MCF 10A (cell line): ENCODE measurements at regions not wholly inside any gene's neighbourhood (a gene's known extent, or its start where the extent isn't known, plus 50 kb on each side); places are given as distances from the start of the nearest gene placed in this dataset.

Source experiments
- BruUV-seq: library from RNA; stranded (reverse); fragments of 400-500 nt; replicated peaks from 2 replicates; lab custom pipeline; 2021; lab: Mats Ljungman, UMichigan
- CTCF ChIA-PET: fragments of 300-600 bp; sonication (Branson Sonifier 250); formaldehyde crosslinking; extraction: SDS; loops from one replicate; lab custom pipeline; 2021; ENCODE audit warnings: antibody characterized with exemption, inconsistent platforms; lab: Yijun Ruan, JAX
- POLR2A ChIA-PET: fragments of 300-600, 350-650 bp; sonication (Branson Sonifier 250); formaldehyde crosslinking; extraction: SDS; loops from one replicate; lab custom pipeline; 2020; ENCODE audit warnings: antibody characterized with exemption, inconsistent platforms; lab: Yijun Ruan, JAX
- DNase-seq: peaks from one replicate; pipeline ENCODE4 v3.0.0-alpha.2; 2018; ENCODE audit not compliant: unreplicated experiment
- H3K27ac Mint-ChIP-seq: one replicate; pipeline ENCODE4 v1.8.0; 2022; ENCODE audit warnings: mild to moderate bottlenecking, low read depth, mixed read lengths; ENCODE audit not compliant: unreplicated experiment
- H3K27me3 Mint-ChIP-seq: one replicate; pipeline ENCODE4 v1.8.0; 2022; ENCODE audit warnings: mixed read lengths; ENCODE audit not compliant: insufficient read depth, unreplicated experiment
- H3K36me3 Mint-ChIP-seq: one replicate; pipeline ENCODE4 v1.8.0; 2022; ENCODE audit warnings: mild to moderate bottlenecking, moderate library complexity, mixed read lengths; ENCODE audit not compliant: insufficient read depth, unreplicated experiment
- H3K4me1 Mint-ChIP-seq: one replicate; pipeline ENCODE4 v1.8.0; 2022; ENCODE audit warnings: mixed read lengths; ENCODE audit not compliant: insufficient read depth, unreplicated experiment
- H3K4me3 Mint-ChIP-seq: one replicate; pipeline ENCODE4 v1.8.0; 2022; ENCODE audit warnings: mild to moderate bottlenecking, moderate library complexity, mixed read lengths; ENCODE audit not compliant: unreplicated experiment
- H3K9me3 Mint-ChIP-seq: one replicate; pipeline ENCODE4 v1.8.0; 2022; ENCODE audit warnings: mixed read lengths; ENCODE audit not compliant: unreplicated experiment
- CTCF ChIP-seq: fragments of 200-600 bp; IDR thresholded peaks from one replicate; pipeline ENCODE4 v1.8.0; 2022; ENCODE audit warnings: antibody characterized with exemption, mild to moderate bottlenecking; ENCODE audit not compliant: unreplicated experiment
- intact Hi-C: fragments of 100-400 bp; cut with micrococcal nuclease; formaldehyde crosslinking; loops from 2 replicates; pipeline ENCODE4 v1.14.1; 2022

- H3K9me3 Mint-ChIP-seq: no peaks in the 10 kb centered on the region
- POLR2A ChIA-PET: no interaction called here
- H3K27ac Mint-ChIP-seq: no peak overlapping the region
- CTCF ChIA-PET: interaction anchor here (0.6 kb wide), 2 partner anchors 180 to 411 kb away, joined by 3 read pairs; no protein-coding TSS in a partner anchor
- H3K4me3 Mint-ChIP-seq: no peak overlapping the region
- BruUV-seq: no TSS peak
- no peaks in the 10 kb centered on the region for H3K4me1 Mint-ChIP-seq
- intact Hi-C loops: no loop called here
- no peaks in the 10 kb centered on the region for H3K36me3 Mint-ChIP-seq
- no peak for TF ChIP-seq CTCF
- no peak for DNase-seq
- H3K27me3 Mint-ChIP-seq: peaks cover 48% of the 10 kb centered on the region
These were observed 50.3 kb upstream of the ITGA11 start for GRCh38 chr15:68482246-68482645.

- Mint-ChIP-seq H3K4me1 (no peaks in the 10 kb centered on the region), H3K27ac (no peak overlapping the region), H3K9me3 (no peaks in the 10 kb centered on the region), H3K27me3 (peaks cover 51% of the 10 kb centered on the region), H3K4me3 (no peak overlapping the region), H3K36me3 (no peaks in the 10 kb centered on the region)
- TF ChIP-seq CTCF: no peak
- CTCF ChIA-PET: no interaction called here
- no TSS peak for BruUV-seq
- POLR2A ChIA-PET: no interaction called here
- DNase-seq: no peak
- intact Hi-C loops: no loop called here
These were observed 51.2 kb upstream of the ITGA11 start for GRCh38 chr15:68483165-68483564.

GRCh38 chr15:68484220-68484619 is 52.3 kb upstream of the ITGA11 start:
- Mint-ChIP-seq H3K9me3 (no peaks in the 10 kb centered on the region), H3K36me3 (no peaks in the 10 kb centered on the region), H3K27me3 (peaks cover 61% of the 10 kb centered on the region), H3K27ac (no peak overlapping the region), H3K4me3 (no peak overlapping the region), H3K4me1 (no peaks in the 10 kb centered on the region)
- no peak for TF ChIP-seq CTCF
- intact Hi-C loops: no loop called here
- ChIA-PET POLR2A (interaction anchor here (0.9 kb wide), 1 partner anchor 15 kb away, joined by 3 read pairs; no protein-coding TSS in a partner anchor), CTCF (interaction anchor here (0.7 kb wide), 1 partner anchor 562 kb away, joined by 4 read pairs; no protein-coding TSS in a partner anchor)
- no peak for DNase-seq
- no TSS peak for BruUV-seq

- no peak for TF ChIP-seq CTCF
- no TSS peak for BruUV-seq
- ChIA-PET POLR2A (interaction anchor here (0.9 kb wide), 1 partner anchor 14 kb away, joined by 3 read pairs; no protein-coding TSS in a partner anchor), CTCF (no interaction called here)
- peak; percentile 15 for DNase-seq
- Mint-ChIP-seq H3K4me1 (no peaks in the 10 kb centered on the region), H3K27me3 (peaks cover 67% of the 10 kb centered on the region), H3K27ac (no peak overlapping the region), H3K9me3 (no peaks in the 10 kb centered on the region), H3K4me3 (no peak overlapping the region), H3K36me3 (no peaks in the 10 kb centered on the region)
- intact Hi-C loops: no loop called here
These were observed 52.9 kb upstream of the ITGA11 start for GRCh38 chr15:68484696-68485400.
